Kidney epithelial cell (primary cell): ENCODE measurements at regions not wholly inside any gene's neighbourhood (a gene's known extent, or its start where the extent isn't known, plus 50 kb on each side); places are given as distances from the start of the nearest gene placed in this dataset.

Source experiments
- DNase-seq: peaks from one replicate; pipeline ENCODE4 v3.0.0-alpha.2; 2010; ENCODE audit warnings: low read depth
- H3K27me3 ChIP-seq: 2 replicates; pipeline ENCODE4 v1.6.0; 2011; ENCODE audit warnings: low read length; ENCODE audit not compliant: control insufficient read depth, insufficient read depth
- H3K36me3 ChIP-seq: 2 replicates; pipeline ENCODE4 v1.5.1; 2011; ENCODE audit warnings: low read length; ENCODE audit not compliant: control insufficient read depth, insufficient read depth
- H3K4me3 ChIP-seq: 2 replicates; pipeline ENCODE4 v1.5.1; 2011; ENCODE audit warnings: low read depth, mild to moderate bottlenecking, control low read depth, low read length
- TF ChIP-seq, protein P1 (sequence below): IDR thresholded peaks from 2 replicates; pipeline ENCODE4 v1.5.1; 2011; ENCODE audit warnings: mild to moderate bottlenecking, moderate library complexity, low read length, control low read depth, inconsistent platforms; ENCODE audit not compliant: insufficient read depth, poor library complexity, severe bottlenecking

GRCh38 chr1:165052431-165052830 is 304.1 kb downstream of the LMX1A start:
- H3K36me3 ChIP-seq = no peaks in the 10 kb centered on the region
- H3K4me3 ChIP-seq = no peak overlapping the region
- no peak for DNase-seq
- TF ChIP-seq, protein P1, sequence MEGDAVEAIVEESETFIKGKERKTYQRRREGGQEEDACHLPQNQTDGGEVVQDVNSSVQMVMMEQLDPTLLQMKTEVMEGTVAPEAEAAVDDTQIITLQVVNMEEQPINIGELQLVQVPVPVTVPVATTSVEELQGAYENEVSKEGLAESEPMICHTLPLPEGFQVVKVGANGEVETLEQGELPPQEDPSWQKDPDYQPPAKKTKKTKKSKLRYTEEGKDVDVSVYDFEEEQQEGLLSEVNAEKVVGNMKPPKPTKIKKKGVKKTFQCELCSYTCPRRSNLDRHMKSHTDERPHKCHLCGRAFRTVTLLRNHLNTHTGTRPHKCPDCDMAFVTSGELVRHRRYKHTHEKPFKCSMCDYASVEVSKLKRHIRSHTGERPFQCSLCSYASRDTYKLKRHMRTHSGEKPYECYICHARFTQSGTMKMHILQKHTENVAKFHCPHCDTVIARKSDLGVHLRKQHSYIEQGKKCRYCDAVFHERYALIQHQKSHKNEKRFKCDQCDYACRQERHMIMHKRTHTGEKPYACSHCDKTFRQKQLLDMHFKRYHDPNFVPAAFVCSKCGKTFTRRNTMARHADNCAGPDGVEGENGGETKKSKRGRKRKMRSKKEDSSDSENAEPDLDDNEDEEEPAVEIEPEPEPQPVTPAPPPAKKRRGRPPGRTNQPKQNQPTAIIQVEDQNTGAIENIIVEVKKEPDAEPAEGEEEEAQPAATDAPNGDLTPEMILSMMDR = no peak
- no peaks in the 10 kb centered on the region for H3K27me3 ChIP-seq

DNA sequence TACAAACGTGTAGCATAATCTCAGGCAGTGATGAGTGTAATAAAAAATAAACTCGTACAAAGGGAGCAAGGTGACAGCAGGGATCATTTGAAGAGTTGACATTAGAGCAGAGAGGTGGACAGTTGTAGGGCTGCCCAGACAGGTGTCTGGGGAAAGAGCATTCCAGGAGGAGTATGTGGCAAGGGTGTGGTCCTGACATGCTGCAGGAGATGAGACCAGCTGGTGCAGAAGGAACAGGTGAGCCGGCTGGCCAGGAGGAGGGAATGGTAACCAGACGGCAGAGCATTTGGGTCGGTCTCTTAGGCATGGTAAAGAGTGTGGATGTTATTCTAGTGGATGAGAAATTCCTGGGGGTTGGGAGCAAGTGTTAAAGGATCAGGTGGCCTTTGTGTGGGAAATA is 306.3 kb downstream of the LMX1A start:
- Histone ChIP-seq H3K27me3 (no peaks in the 10 kb centered on the region), H3K36me3 (no peaks in the 10 kb centered on the region), H3K4me3 (no peak overlapping the region)
- TF ChIP-seq, protein P1 = no peak
- no peak for DNase-seq

- H3K4me3 ChIP-seq = no peak overlapping the region
- H3K36me3 ChIP-seq = no peaks in the 10 kb centered on the region
- TF ChIP-seq, protein P1 = no peak
- DNase-seq = no peak
- H3K27me3 ChIP-seq = no peaks in the 10 kb centered on the region
Measured at GRCh38 chr1:165047994-165048393, 308.5 kb downstream of the LMX1A start.

DNA sequence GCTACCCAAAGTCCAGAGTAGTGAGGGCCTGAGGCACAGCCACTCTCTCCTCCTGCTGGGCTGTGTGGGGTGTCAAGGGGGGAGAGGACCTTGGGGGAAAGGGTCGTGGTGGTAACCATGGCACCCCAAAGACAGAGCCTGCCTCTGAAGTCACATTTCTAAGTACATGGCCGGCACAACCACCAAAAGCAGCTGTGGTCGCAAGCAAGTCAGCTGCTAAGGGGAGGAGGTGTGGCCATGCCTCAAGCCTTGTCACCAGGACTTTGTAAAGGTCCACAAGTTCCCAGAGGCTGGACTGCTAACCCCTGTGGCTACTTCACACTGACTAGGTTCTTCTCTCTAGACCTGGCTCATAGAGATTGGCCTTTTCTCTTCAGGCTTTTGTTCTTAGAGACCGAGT is 310.6 kb downstream of the LMX1A start:
- Histone ChIP-seq H3K4me3 (no peak overlapping the region), H3K27me3 (no peaks in the 10 kb centered on the region), H3K36me3 (no peaks in the 10 kb centered on the region)
- DNase-seq = no peak
- TF ChIP-seq, protein P1 = no peak

GRCh38 chr1:165040641-165041040 is 315.9 kb downstream of the LMX1A start:
- Histone ChIP-seq H3K27me3 (no peaks in the 10 kb centered on the region), H3K4me3 (no peak overlapping the region), H3K36me3 (no peaks in the 10 kb centered on the region)
- TF ChIP-seq, protein P1 = no peak
- no peak for DNase-seq

DNA sequence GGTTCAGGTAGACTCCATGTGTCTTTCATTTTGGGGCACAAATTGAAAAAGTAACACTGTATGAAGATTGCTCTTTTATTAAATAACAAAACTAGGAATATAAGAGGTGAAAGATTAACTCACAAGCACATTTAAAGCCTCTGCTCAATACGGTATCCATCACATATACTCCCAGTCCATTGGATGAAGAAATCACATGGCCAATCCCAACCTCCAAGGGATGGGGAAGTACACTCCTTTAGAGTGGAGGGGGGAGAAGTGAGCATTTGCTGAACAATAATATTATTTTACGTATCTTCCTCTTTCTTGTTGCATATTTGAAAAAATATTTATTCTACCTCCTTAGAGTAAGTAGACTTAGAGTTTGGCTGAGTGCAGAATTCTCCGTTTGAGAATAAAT is 316.5 kb downstream of the LMX1A start:
- TF ChIP-seq, protein P1 = no peak
- no peaks in the 10 kb centered on the region for H3K36me3 ChIP-seq
- H3K27me3 ChIP-seq = no peaks in the 10 kb centered on the region
- DNase-seq = no peak
- no peak overlapping the region for H3K4me3 ChIP-seq
